Astrocyte (in vitro differentiated cells and primary cell): ENCODE measurements at regions not wholly inside any gene's neighbourhood (a gene's known extent, or its start where the extent isn't known, plus 50 kb on each side); places are given as distances from the start of the nearest gene placed in this dataset.

Experiments used
- DNase-seq: peaks from one replicate; pipeline ENCODE4 v3.0.0-alpha.2; 2010; ENCODE audit warnings: low read depth
- FAIRE-seq: peaks from 2 replicates; lab custom pipeline; 2011; peaks lifted over from hg19 to GRCh38; lab: Jason Lieb, UNC
- H2AFZ ChIP-seq: 2 replicates; pipeline ENCODE4 v1.6.0; 2012; ENCODE audit warnings: low read depth, low read length, inconsistent platforms
- H3K27ac ChIP-seq: 2 replicates; pipeline ENCODE4 v1.5.1; 2011; ENCODE audit warnings: low read depth, low read length, inconsistent platforms
- H3K27me3 ChIP-seq: 2 replicates; pipeline ENCODE4 v1.6.0; 2011; ENCODE audit warnings: low read length, inconsistent platforms; ENCODE audit not compliant: insufficient read depth
- H3K36me3 ChIP-seq: 2 replicates; pipeline ENCODE4 v1.5.1; 2011; ENCODE audit warnings: low read length, inconsistent platforms; ENCODE audit not compliant: insufficient read depth
- H3K4me1 ChIP-seq: 2 replicates; pipeline ENCODE4 v1.5.1; 2011; ENCODE audit warnings: low read length, inconsistent platforms; ENCODE audit not compliant: insufficient read depth
- H3K4me2 ChIP-seq: 2 replicates; pipeline ENCODE4 v1.6.0; 2012; ENCODE audit warnings: low read length, inconsistent platforms
- H3K4me3 ChIP-seq: 2 replicates; pipeline ENCODE4 v1.5.1; 2011; ENCODE audit warnings: low read depth, mild to moderate bottlenecking, low read length, inconsistent platforms; ENCODE audit not compliant: insufficient read depth
- H3K79me2 ChIP-seq: 2 replicates; pipeline ENCODE4 v1.6.0; 2012; ENCODE audit warnings: mild to moderate bottlenecking, low read length, inconsistent platforms; ENCODE audit not compliant: insufficient read depth
- H3K9ac ChIP-seq: 2 replicates; pipeline ENCODE4 v1.6.0; 2012; ENCODE audit warnings: mild to moderate bottlenecking, low read length, inconsistent platforms
- H3K9me3 ChIP-seq: 2 replicates; pipeline ENCODE4 v1.5.1; 2012; ENCODE audit warnings: low read depth, mild to moderate bottlenecking, low read length, inconsistent platforms; ENCODE audit not compliant: insufficient read depth
- H4K20me1 ChIP-seq: 2 replicates; pipeline ENCODE4 v1.6.0; 2012; ENCODE audit warnings: low read length, inconsistent platforms; ENCODE audit not compliant: insufficient read depth
- H3K27ac Mint-ChIP-seq: one replicate; pipeline ENCODE4 v1.8.0; 2021; ENCODE audit warnings: mild to moderate bottlenecking, mixed read lengths; ENCODE audit not compliant: unreplicated experiment
- H3K27me3 Mint-ChIP-seq: one replicate; pipeline ENCODE4 v1.8.0; 2021; ENCODE audit warnings: low read depth, mixed read lengths; ENCODE audit not compliant: unreplicated experiment
- H3K36me3 Mint-ChIP-seq: one replicate; pipeline ENCODE4 v1.8.0; 2021; ENCODE audit warnings: low read depth, mixed read lengths; ENCODE audit not compliant: unreplicated experiment
- H3K4me1 Mint-ChIP-seq: one replicate; pipeline ENCODE4 v1.8.0; 2021; ENCODE audit warnings: low read depth, mixed read lengths; ENCODE audit not compliant: unreplicated experiment
- H3K4me3 Mint-ChIP-seq: one replicate; pipeline ENCODE4 v1.8.0; 2021; ENCODE audit warnings: mild to moderate bottlenecking, moderate library complexity, mixed read lengths; ENCODE audit not compliant: unreplicated experiment
- H3K9me3 Mint-ChIP-seq: one replicate; pipeline ENCODE4 v1.8.0; 2021; ENCODE audit warnings: mild to moderate bottlenecking, mixed read lengths; ENCODE audit not compliant: unreplicated experiment
- CTCF ChIP-seq: IDR thresholded peaks from 2 replicates; pipeline ENCODE4 v1.5.1; 2011; ENCODE audit warnings: low read depth, mild to moderate bottlenecking, inconsistent platforms, low read length, moderate library complexity; ENCODE audit not compliant: insufficient read depth
- EZH2 ChIP-seq: IDR thresholded peaks from 2 replicates; pipeline ENCODE4 v1.6.1; 2012; ENCODE audit warnings: mild to moderate bottlenecking, low read length, inconsistent platforms; ENCODE audit not compliant: insufficient read depth

- H3K27me3 Mint-ChIP-seq, result peaks cover 34% of the 10 kb centered on the region
- FAIRE-seq (no peak), DNase-seq (no peak)
- H3K4me1 Mint-ChIP-seq, result no peaks in the 10 kb centered on the region
- no peaks in the 10 kb centered on the region for H3K4me1 ChIP-seq
- no peaks in the 10 kb centered on the region for H3K9me3 ChIP-seq
- no peak overlapping the region for H3K27ac ChIP-seq
- H4K20me1 ChIP-seq, result no peaks in the 10 kb centered on the region
- H3K9me3 Mint-ChIP-seq, result no peaks in the 10 kb centered on the region
- H2AFZ ChIP-seq, result no peak overlapping the region
- no peaks in the 10 kb centered on the region for H3K27me3 ChIP-seq
- H3K79me2 ChIP-seq, result no peaks in the 10 kb centered on the region
- no peak overlapping the region for H3K4me2 ChIP-seq
- TF ChIP-seq EZH2, result no peak
- no peak for TF ChIP-seq CTCF
- H3K4me3 Mint-ChIP-seq, result no peak overlapping the region
- no peak overlapping the region for H3K9ac ChIP-seq
- no peaks in the 10 kb centered on the region for H3K36me3 ChIP-seq
- H3K27ac Mint-ChIP-seq, result no peak overlapping the region
- H3K36me3 Mint-ChIP-seq, result no peaks in the 10 kb centered on the region
- no peak overlapping the region for H3K4me3 ChIP-seq
Observed at GRCh38 chr1:91161166-91161565, 139.3 kb upstream of the ZNF644 start.

- H3K4me1 Mint-ChIP-seq, result no peaks in the 10 kb centered on the region
- no peak for FAIRE-seq
- no peak for TF ChIP-seq CTCF
- no peak for TF ChIP-seq EZH2
- Histone ChIP-seq H3K79me2 (no peaks in the 10 kb centered on the region), H3K4me1 (no peaks in the 10 kb centered on the region), H3K36me3 (no peaks in the 10 kb centered on the region), H3K27ac (no peak overlapping the region), H3K9me3 (no peaks in the 10 kb centered on the region), H4K20me1 (no peaks in the 10 kb centered on the region), H3K9ac (no peak overlapping the region), H3K27me3 (no peaks in the 10 kb centered on the region), H3K4me2 (no peak overlapping the region), H2AFZ (no peak overlapping the region), H3K4me3 (no peak overlapping the region)
- no peak for DNase-seq
- H3K9me3 Mint-ChIP-seq, result no peaks in the 10 kb centered on the region
- H3K36me3 Mint-ChIP-seq, result no peaks in the 10 kb centered on the region
- H3K4me3 Mint-ChIP-seq, result no peak overlapping the region
- H3K27me3 Mint-ChIP-seq, result peaks cover 34% of the 10 kb centered on the region
- no peak overlapping the region for H3K27ac Mint-ChIP-seq
Observed at GRCh38 chr1:91160363-91161075, 138.7 kb upstream of the ZNF644 start.

GRCh38 chr1:91153341-91153740 lies 131.5 kb upstream of the ZNF644 start:
- Histone ChIP-seq H2AFZ (no peak overlapping the region), H3K9ac (no peak overlapping the region), H4K20me1 (no peaks in the 10 kb centered on the region), H3K27ac (no peak overlapping the region), H3K9me3 (no peaks in the 10 kb centered on the region), H3K4me3 (no peak overlapping the region), H3K4me2 (no peak overlapping the region), H3K79me2 (no peaks in the 10 kb centered on the region), H3K27me3 (no peaks in the 10 kb centered on the region), H3K4me1 (no peaks in the 10 kb centered on the region), H3K36me3 (no peaks in the 10 kb centered on the region)
- Mint-ChIP-seq H3K36me3 (no peaks in the 10 kb centered on the region), H3K27me3 (peaks cover 12% of the 10 kb centered on the region), H3K27ac (no peak overlapping the region), H3K4me1 (no peaks in the 10 kb centered on the region), H3K9me3 (no peaks in the 10 kb centered on the region), H3K4me3 (no peak overlapping the region)
- DNase-seq (no peak), FAIRE-seq (no peak)
- TF ChIP-seq EZH2, result no peak
- TF ChIP-seq CTCF, result no peak
